Panc1 (cell line): ENCODE measurements at regions not wholly inside any gene's neighbourhood (a gene's known extent, or its start where the extent isn't known, plus 50 kb on each side); places are given as distances from the start of the nearest gene placed in this dataset.

Experiments
- POLR2AphosphoS5 ChIP-seq: IDR thresholded peaks from 2 replicates; pipeline ENCODE4 v1.6.1; 2012; ENCODE audit warnings: mild to moderate bottlenecking, low read depth, low read length, moderate library complexity
- SIN3A ChIP-seq: IDR thresholded peaks from 2 replicates; pipeline ENCODE4 v1.6.1; 2012; ENCODE audit warnings: low read depth, mild to moderate bottlenecking, low read length, moderate library complexity, borderline replicate concordance; ENCODE audit not compliant: insufficient read depth
- TCF7L2 ChIP-seq: IDR thresholded peaks from 2 replicates; pipeline ENCODE4 v1.6.1; 2011; ENCODE audit warnings: mild to moderate bottlenecking, low read depth, low read length, inconsistent platforms
- TF ChIP-seq, protein P1 (sequence below): fragments of 450-650 bp; IDR thresholded peaks from 2 replicates; pipeline ENCODE4 v1.5.1; 2017; ENCODE audit warnings: mild to moderate bottlenecking
- TF ChIP-seq, protein P2 (sequence below), 2 experiments: IDR thresholded peaks; 2 replicates each; pipeline ENCODE4 v1.6.1; 2011 to 2012; ENCODE audit warnings: low read depth in 2 of 2, control low read depth in 1 of 2, low read length in 1 of 2, mild to moderate bottlenecking in 1 of 2, moderate library complexity in 1 of 2; ENCODE audit not compliant: insufficient read depth in 1 of 2

DNA sequence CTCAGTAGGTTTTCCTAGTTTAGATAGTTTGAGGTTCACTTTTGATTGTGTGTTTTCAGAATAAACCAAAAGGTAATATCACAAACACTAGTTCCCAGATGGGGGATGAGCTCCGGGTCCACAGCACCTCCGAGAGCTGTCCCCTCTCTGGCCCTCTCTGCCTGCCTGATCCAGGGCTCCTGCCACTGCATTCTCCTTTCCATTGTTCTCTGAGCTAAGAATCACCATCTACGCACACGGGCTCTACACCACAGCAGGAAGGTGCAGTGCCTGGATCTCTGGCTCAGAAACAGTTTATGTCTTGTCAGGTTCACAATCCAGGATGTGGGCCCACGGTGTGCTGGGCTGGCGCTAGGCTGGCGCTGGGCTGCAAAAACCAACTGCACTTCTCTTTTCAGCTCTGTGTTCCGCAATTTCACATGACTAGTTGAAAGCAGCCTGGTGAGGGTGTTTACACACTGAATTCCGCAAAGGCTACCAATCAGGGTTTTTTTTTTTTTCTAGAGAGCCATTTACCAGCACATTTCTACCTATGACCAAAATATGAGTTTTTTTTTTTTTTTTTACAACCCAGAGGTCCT lies 167.5 kb downstream of the SOD2 start:
- TF ChIP-seq, protein P1, sequence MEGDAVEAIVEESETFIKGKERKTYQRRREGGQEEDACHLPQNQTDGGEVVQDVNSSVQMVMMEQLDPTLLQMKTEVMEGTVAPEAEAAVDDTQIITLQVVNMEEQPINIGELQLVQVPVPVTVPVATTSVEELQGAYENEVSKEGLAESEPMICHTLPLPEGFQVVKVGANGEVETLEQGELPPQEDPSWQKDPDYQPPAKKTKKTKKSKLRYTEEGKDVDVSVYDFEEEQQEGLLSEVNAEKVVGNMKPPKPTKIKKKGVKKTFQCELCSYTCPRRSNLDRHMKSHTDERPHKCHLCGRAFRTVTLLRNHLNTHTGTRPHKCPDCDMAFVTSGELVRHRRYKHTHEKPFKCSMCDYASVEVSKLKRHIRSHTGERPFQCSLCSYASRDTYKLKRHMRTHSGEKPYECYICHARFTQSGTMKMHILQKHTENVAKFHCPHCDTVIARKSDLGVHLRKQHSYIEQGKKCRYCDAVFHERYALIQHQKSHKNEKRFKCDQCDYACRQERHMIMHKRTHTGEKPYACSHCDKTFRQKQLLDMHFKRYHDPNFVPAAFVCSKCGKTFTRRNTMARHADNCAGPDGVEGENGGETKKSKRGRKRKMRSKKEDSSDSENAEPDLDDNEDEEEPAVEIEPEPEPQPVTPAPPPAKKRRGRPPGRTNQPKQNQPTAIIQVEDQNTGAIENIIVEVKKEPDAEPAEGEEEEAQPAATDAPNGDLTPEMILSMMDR: no peak
- no peak for TF ChIP-seq TCF7L2
- no peak for TF ChIP-seq POLR2AphosphoS5
- TF ChIP-seq, protein P2, sequence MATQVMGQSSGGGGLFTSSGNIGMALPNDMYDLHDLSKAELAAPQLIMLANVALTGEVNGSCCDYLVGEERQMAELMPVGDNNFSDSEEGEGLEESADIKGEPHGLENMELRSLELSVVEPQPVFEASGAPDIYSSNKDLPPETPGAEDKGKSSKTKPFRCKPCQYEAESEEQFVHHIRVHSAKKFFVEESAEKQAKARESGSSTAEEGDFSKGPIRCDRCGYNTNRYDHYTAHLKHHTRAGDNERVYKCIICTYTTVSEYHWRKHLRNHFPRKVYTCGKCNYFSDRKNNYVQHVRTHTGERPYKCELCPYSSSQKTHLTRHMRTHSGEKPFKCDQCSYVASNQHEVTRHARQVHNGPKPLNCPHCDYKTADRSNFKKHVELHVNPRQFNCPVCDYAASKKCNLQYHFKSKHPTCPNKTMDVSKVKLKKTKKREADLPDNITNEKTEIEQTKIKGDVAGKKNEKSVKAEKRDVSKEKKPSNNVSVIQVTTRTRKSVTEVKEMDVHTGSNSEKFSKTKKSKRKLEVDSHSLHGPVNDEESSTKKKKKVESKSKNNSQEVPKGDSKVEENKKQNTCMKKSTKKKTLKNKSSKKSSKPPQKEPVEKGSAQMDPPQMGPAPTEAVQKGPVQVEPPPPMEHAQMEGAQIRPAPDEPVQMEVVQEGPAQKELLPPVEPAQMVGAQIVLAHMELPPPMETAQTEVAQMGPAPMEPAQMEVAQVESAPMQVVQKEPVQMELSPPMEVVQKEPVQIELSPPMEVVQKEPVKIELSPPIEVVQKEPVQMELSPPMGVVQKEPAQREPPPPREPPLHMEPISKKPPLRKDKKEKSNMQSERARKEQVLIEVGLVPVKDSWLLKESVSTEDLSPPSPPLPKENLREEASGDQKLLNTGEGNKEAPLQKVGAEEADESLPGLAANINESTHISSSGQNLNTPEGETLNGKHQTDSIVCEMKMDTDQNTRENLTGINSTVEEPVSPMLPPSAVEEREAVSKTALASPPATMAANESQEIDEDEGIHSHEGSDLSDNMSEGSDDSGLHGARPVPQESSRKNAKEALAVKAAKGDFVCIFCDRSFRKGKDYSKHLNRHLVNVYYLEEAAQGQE (IDR thresholded peaks at IDR 0.05; ENCODE audit: insufficient read depth in 1 of 2, low read depth in 2 of 2, low read length in 1 of 2): no peak
- no peak for TF ChIP-seq SIN3A
